ENCODE measurements at regions not wholly inside any gene's neighbourhood (a gene's known extent, or its start where the extent isn't known, plus 50 kb on each side); places are given as distances from the start of the nearest gene placed in this dataset.

DNA sequence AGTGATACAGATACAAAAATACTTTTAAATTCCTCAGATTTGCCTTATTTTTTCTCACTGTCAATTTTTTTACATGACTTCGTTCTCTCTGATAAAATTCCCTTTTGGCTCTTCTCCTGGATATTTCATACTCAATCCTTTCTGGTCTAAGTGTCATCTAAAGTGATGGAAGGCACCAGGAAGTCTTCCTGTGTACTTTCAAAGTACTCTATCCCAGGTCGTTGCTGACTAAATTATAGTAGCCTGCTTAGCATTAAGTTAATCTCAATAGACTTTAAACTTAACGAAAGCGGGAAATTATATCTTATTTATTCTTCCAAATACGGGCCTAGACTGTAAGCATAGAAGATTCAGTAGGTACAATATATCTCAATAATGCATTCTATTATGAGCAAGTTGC lies 67.8 kb downstream of the CASP12 start:
- H3K4me3 ChIP-seq (ENCODE audit: low read length), result no peak overlapping the region
- no peak for DNase-seq (ENCODE audit: low read depth, low spot score)

DNA sequence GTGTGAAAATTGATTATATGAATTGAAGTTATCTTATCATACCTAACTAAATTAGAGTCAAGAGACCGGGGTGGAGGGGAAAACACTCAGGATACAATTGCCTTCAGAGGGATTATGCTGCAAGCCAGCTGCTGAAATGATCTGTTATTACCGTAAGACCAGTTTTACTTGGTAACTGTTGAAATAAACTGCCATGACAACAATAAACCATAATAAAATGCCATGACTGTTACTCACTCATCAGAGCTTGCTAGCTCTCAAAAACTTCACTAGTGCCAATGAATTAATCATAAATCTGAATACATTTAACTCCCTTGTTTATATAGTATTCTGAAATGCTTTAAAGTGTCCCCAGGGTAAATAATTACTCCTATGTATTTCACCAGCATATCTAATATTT lies 68.2 kb downstream of the CASP12 start:
- DNase-seq (ENCODE audit: low read depth, low spot score), result no peak
- no peak overlapping the region for H3K4me3 ChIP-seq (ENCODE audit: low read length)

DNA sequence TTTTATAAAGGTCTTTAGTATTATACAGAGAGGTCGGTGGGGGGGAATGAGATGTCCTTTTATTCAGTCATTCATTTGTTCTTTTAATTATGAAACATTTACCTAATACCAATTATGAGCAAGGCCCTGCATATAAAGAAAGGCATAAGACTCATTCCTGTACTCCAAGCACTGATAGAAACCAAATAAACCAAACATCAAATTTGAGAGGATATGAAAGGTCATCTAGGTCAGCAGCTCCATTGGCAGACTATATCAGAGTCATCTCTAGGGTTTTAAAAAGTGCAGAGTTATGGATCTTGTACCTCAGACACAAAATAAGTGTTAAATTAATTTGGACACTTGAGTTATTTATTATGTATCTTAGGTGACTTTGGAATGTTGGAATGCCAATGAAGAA lies 71.5 kb downstream of the CASP12 start:
- DNase-seq (ENCODE audit: low read depth, low spot score), result no peak
- H3K4me3 ChIP-seq (ENCODE audit: low read length), result no peak overlapping the region

DNA sequence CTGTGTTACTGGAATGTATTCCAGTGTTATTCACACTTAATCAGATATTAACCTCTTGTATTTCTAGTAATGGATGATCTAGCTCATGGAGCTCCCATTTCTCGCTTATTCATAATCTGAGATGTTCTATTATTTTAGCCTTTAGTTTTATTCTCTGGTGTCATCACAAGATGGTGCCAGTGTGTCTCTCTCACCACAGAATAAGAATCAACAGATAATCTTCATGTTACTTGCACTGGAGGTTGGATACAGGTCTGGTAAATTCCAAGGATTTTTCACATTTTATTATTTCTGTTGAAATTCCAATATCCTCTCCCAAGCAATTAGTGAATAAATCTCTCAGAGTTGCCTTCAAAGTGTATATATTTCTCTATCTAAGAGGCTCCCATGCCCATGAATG lies 74.6 kb downstream of the CASP12 start:
- H3K4me3 ChIP-seq (ENCODE audit: low read length), result no peak overlapping the region
- DNase-seq (ENCODE audit: low read depth, low spot score), result no peak

- DNase-seq (ENCODE audit: low read depth, low spot score), result no peak
Measured at GRCh38 chr11:104820431-104820830, 77.8 kb downstream of the CASP12 start.

GRCh38 chr11:104819603-104820002 lies 78.7 kb downstream of the CASP12 start:
- no peak for DNase-seq (ENCODE audit: low read depth, low spot score)
- no peak overlapping the region for H3K4me3 ChIP-seq (ENCODE audit: low read length)

More at GRCh38 chr11:104820431-104820830, 77.8 kb downstream of the CASP12 start:
- no peak overlapping the region for H3K4me3 ChIP-seq (ENCODE audit: low read length)

- no peak for DNase-seq (ENCODE audit: low read depth, low spot score)
- H3K4me3 ChIP-seq (ENCODE audit: low read length), result no peak overlapping the region
Measured at GRCh38 chr11:104819107-104819506, 79.2 kb downstream of the CASP12 start.

DNA sequence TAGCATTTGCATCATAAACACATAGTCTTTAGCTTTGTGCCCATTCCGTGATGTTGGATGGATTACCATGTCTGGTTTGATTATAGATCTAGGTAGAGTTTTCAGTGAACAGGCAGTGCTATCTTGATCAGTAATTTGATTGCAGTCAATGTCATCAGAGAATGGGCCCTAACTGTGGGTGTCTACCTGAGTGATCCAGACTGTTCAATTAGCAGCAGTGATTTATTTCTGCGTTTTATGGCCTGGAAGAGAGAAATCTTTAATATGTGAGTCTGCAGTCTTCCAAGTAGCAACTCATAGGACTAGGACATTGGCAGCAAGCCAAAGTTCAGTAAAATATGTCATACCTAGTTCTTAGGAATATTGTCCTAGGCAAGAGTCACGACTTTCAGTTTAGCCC lies 80.3 kb downstream of the CASP12 start:
- no peak overlapping the region for H3K4me3 ChIP-seq (ENCODE audit: low read length)
- DNase-seq (ENCODE audit: low read depth, low spot score), result no peak

DNA sequence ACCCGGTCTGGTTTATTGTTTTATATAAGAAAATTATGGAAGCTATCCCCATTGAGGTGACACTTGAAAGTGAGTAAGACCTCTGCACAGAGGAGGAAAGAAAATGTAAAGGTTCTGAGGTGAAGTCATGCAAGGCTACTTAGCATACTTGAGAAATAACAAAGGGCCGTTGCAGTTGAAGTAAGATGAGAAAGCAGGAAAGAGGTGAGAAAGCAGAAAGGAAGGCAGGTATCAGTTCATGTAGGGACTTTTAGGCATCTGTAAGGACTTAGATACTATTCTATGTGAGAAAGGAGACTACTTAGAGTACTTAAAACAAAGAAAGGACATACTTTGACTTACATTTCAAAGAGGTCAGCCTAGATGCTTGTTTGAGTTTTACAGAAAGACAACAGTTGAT lies 84.7 kb downstream of the CASP12 start:
- H3K4me3 ChIP-seq (ENCODE audit: low read length), result no peak overlapping the region

DNA sequence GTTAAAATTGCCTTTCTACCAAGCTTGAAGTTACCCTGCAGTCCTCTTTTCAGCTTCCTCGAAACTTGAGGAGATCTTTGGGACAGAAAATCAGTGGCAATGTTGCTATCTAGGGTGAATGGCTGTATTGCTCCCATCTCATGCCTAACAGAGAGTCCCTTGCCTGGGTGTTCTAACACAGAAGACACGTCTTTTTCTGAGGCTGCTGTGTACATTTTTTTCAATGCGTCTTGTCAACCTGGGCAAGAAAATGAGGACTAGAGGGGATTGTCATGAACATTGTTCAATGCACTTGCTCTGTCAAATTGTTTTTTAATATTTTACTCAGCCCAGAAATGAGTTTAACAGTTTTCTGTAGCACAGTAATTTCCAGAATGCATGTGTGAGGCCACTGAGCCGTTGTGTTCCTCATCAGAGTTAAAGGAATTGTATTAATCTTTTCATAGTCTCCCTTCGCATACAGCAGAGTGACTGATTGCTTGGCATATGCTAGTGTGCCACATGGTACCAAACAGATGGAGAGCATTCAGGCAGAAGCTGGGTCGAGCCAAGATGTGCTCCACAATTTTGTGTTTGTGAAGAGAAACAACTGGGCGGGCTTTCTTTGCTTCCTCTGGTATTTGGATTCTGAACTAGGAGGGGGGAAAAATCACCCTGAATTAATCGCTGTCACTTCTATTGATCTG lies 86.0 kb downstream of the CASP12 start:
- no peak overlapping the region for H3K4me3 ChIP-seq (ENCODE audit: low read length)
- DNase-seq (ENCODE audit: low read depth, low spot score), result no peak

More for the DNA sequence above, 84.7 kb downstream of the CASP12 start:
- no peak for DNase-seq (ENCODE audit: low read depth, low spot score)

DNA sequence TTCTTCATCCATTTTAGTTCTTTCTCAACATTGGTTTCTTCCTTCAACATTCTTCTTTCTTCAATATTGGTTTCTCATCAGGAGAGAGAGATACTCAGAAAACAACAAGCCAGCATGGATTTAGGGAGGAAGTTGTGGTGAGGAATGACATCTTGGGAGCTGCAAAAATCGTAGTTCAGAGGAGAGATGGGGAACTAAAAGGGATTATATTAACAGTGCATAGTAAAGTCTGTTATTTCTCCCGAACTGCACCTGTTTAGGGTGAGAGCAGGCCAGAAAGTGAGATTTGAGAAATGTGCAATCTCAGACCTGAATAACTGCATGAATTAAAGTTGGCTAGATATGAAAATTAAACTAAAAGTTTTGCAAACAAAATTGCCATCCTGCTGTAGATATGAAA lies 94.5 kb downstream of the CASP12 start:
- no peak for DNase-seq (ENCODE audit: low read depth, low spot score)
- no peak overlapping the region for H3K4me3 ChIP-seq (ENCODE audit: low read length)

DNA sequence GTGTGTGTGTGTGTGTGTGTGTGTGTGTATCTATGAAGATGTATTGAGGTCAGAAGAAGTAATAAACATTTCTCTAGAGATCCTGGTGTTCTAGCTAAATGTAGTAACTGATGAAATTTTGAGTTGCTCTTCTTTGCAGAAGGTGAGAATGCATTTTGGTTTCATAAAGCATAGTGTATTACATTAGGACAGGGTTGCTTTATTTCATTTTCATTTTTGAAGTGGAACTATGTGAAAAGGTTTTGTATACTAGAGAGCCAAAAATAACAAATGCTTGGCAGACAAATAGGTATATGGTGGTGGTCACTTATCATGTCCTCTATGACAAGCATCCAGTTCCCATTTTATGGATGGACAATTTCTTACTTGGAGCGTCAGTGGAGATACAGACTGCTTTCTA lies 99.0 kb downstream of the CASP12 start:
- no peak overlapping the region for H3K4me3 ChIP-seq (ENCODE audit: low read length)
- DNase-seq (ENCODE audit: low read depth, low spot score), result no peak

- DNase-seq (ENCODE audit: low read depth, low spot score), result no peak
- no peak overlapping the region for H3K4me3 ChIP-seq (ENCODE audit: low read length)
Measured at GRCh38 chr11:104798789-104799188, 99.5 kb downstream of the CASP12 start.

DNA sequence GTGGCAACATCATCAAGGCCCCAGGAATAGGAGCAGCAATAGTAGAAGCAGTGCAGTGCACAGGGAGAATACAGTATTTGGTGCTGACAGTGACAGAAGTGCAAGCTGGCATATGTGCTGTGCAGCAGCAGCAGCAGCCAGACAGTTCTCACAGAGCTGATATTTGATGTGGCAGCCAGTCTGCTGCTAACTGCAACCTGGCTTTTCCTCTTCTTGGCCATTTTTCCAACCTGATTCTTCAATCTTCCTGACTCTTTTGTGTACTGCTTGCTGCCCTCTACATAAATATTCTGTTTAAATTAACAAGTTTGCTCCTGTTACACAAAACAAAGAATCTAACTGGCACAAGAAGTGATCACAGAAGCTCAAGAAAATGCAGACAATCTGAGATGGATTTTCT lies 102.0 kb downstream of the CASP12 start:
- H3K4me3 ChIP-seq (ENCODE audit: low read length), result no peak overlapping the region
- no peak for DNase-seq (ENCODE audit: low read depth, low spot score)

GRCh38 chr11:104795501-104796213 lies 102.6 kb downstream of the CASP12 start:
- DNase-seq (ENCODE audit: low read depth, low spot score), result no peak
- no peak overlapping the region for H3K4me3 ChIP-seq (ENCODE audit: low read length)

- no peak for DNase-seq (ENCODE audit: low read depth, low spot score)
Measured at GRCh38 chr11:104792861-104793260, 105.4 kb downstream of the CASP12 start.

DNA sequence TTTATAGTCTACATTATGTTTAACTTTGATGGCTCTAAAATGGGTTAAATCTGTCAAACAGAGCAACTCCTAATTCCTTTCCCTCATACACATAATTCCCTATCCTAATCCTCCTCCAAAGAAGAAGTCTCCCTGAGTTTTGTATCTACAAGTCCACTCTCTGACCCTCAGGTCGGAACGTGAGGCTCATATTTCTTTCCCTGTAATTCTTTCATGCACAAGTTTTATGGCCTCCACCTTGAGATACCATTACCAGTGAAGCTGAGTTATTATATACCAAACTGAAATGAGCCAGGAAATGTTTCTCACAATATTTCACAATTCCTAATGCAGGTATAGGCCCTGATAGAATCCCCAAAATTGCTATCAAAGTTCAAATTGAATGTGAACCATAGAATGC lies 106.4 kb downstream of the CASP12 start:
- no peak overlapping the region for H3K4me3 ChIP-seq (ENCODE audit: low read length)
- DNase-seq (ENCODE audit: low read depth, low spot score), result no peak

More at GRCh38 chr11:104792861-104793260, 105.4 kb downstream of the CASP12 start:
- H3K4me3 ChIP-seq (ENCODE audit: low read length), result no peak overlapping the region

DNA sequence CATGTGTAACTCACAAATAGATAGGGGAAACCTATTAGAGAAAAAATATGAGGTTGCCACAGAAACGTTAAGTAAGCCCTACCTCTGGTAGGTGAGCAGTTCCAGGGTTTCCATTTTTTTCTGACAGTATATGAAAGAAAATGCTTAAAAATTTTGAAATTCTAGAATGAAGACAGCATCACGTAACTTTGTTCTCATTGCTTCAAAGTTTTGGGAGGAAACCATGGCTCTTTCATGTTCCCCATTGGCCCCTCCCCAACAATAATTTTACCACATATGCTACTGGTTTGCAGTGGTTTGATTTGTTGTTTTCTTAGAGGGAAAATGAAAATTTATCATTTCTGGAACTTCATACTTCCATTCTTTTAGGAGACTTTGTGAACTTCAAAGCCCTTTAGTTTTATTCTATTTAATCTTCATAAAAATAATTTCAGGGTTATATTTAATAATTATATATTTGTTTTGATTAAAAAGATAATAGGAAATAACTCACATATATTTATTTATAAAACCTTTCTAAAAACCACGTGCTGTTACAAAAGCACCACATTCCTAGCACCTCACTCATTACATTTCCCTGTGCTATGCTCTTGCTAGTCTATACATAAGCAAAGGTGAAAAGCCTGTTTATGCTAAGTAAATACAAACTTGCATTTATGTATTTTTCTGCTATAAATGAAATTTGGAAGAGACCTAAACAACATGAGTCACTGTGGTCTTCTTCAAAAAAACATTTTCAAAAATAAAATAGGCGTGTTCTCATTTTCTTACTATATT lies 113.4 kb downstream of the CASP12 start:
- no peak overlapping the region for H3K4me3 ChIP-seq (ENCODE audit: low read length)
- DNase-seq (ENCODE audit: low read depth, low spot score), result no peak

- DNase-seq (ENCODE audit: low read depth, low spot score), result no peak
- no peak overlapping the region for H3K4me3 ChIP-seq (ENCODE audit: low read length)
Measured at GRCh38 chr11:104783241-104783640, 115.0 kb downstream of the CASP12 start.

DNA sequence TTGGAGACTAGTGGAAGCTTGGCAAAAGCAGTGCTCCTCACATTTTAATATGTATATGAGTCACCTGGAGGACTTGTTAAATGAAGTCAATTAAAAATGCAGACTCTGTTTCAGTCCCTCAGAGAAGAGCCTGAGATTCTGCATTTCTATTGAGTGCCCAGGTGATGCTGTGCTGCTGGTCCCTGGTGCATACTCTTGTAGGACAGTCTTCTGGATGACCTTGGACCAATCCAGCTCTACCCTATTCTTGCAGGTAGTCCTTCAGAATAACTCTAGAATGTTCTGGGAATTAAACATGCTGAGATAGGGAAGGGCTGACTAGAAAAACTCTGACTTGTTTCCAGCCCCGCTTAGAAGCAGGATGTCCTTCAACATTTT lies 115.9 kb downstream of the CASP12 start:
- no peak overlapping the region for H3K4me3 ChIP-seq (ENCODE audit: low read length)
- no peak for DNase-seq (ENCODE audit: low read depth, low spot score)

All from Jurkat, Clone E6-1 (cell line).